GM21619 (cell line): ENCODE measurements at regions not wholly inside any gene's neighbourhood (a gene's known extent, or its start where the extent isn't known, plus 50 kb on each side); places are given as distances from the start of the nearest gene placed in this dataset.

Experiments
- ATAC-seq: cut with Tn5 transposase; IDR thresholded peaks from one replicate; pipeline ENCODE4 v1.9.1; 2021; ENCODE audit not compliant: unreplicated experiment

DNA sequence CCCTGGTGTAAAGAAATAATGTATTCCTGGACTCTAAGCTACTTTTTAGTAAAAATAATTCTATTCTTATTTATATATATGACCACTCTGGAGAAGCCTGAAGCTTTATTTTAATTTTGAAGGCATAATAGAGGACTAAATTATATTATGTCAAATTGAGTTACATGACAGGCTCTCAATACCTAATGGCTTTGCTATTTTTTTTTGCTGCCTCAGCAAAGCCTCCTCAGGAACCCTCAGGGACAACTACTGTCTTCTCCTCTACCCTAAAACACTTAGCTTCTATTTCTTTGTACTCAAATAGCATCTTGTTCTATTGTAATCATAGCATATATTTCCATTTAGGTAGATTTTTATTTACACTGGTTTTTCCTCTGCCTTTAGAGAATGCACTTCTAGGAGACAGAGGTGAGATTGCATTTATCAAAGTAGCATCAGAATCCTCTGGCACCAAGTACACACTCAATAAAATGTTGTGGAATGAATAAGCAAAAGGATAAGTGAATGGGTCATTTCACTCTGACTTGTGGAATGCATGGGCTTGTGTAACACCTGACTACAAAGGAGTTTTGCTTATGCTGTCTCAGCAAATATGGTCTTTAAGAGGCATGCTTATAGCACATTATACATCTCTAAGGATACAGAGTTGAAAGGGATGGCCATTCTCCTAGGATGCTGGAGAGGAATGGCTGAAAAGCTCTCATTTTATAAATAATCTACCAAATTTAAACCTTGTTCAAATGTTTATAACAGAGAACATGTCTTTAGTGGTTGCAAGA, 605.2 kb downstream of the KCNJ2 start:
- ATAC-seq = no peak

DNA sequence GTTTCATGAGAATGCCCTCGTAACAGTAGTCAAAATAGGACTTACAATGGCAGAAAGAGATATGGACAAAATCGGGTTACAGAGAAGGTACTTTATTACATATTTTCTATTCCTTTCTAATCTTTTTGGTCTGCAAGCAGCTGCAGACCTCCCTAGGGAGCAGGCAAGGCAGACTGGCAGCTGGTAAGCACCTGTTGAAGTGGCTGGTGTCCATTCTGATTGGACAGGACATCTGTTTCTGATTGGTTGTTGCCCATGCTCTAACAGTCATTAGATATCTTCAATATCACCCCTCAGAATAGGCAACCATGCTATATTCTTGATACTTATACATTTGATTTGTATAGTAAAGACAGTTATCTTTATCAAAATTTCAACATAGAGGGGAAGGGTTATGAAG, 606.3 kb downstream of the KCNJ2 start:
- ATAC-seq = no peak

DNA sequence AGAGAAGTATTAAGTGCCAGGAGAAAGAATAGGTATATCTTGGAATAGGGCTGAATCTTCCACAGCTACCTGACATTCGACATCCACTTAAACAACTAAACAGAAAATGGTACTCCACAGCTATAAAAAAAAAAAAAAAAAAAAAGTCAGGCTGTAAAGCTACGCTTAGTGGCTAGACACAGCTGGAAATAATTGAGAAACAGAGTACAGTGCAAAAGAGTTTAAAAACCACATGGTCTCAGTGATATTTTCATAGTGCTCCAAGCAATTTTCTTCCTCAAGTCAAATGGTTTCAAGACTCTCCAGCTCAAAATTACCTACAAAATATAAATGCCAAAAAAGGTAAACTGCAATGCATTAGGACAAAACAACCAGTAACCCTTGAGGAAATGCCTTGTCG, 607.1 kb downstream of the KCNJ2 start:
- ATAC-seq = no peak

DNA sequence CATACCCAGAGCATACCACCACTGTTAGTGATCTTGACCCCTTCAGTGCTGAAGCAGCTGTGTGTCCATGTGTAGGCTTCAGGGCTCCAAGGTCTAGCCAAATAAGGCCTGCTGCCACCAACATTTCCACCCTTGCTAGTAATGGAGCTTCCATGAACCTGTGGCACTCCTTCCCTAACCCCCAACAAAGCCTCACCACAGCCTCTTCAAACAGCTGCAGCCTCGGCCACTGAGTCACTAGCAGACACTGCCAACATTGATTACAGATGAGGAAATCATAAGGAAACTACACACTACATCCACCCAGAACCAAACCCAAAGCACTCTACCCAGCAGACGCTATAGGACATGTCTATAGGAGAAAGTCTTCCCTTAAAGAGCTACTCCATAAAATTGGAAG, 610.7 kb downstream of the KCNJ2 start:
- ATAC-seq = no peak

DNA sequence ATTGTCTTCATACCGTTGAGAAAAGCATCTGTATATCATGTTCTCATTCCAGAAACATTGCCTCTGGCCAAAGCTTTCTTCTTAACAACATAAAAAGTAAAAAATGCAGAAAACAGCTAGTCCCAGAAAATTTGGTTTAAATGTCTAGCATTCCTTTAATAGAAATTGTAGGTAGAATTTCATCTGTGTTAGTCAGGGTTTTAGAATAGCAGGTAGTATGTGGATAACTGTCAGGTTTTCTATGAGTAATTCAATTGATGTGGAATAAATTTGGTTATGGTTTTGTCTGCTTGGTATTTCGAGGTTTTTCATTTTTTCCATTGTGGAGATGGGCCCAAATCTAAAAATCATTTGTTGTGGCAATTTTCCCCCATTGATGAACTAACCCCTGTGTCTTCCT, 616.7 kb downstream of the KCNJ2 start:
- ATAC-seq = no peak

DNA sequence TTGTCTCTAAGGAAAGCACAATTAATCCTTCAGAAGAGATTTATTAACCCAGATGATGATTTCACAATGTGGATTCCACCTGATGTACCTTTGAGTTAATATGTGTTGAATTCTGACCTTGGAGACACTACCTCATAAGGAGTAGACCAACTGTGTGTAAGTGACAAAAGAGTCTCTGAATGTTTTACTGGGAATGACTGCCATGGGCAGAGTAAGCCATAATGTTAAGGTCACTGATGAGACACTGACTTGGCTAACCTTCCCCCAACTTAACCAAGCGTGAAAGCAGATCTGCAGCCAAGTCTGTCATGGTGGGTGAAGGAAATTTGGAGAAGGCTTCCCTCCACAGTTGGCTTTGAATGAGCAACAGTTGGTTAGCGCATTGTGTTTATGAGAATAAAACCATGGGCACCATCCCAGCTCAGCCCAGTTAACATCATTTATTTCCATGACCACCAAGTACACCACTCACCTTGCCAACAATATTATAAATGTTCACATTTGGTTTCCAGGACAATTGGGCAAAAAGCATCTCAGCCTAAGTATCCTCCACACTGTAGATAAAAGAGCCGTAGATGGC, 618.5 kb downstream of the KCNJ2 start:
- no peak for ATAC-seq

DNA sequence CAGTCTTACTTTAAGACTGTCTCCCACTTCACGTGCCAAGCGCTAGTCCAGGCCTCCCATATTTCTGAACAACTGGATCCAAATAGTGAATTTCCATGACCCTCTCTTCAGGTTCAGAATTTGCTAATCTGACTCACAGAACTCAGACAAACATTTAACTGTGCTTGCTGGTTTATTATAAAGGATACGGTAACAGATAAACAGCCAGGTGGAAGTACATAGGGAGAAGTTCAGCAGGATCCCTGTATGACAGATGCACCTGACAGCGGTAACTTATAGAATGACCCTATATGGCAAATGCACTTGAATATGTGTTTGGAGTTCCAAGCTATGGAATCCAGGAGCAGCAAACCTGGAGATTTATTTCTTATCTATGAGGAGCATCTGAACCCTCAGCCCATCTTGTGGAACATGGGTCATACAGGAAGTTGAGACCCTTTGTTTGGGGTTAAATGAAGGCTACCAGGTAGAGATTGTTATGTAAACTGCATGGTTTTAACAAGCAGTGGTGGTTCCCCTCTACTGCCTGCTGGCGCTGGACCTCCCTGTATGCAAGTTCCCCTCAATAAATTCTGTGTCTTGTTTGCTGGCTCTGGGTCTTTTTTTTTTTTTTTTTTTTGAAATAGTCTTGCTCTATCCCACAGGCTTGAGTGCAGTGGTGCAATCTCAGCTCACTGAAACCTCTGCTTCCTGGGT, 622.6 kb downstream of the KCNJ2 start:
- ATAC-seq = no peak

DNA sequence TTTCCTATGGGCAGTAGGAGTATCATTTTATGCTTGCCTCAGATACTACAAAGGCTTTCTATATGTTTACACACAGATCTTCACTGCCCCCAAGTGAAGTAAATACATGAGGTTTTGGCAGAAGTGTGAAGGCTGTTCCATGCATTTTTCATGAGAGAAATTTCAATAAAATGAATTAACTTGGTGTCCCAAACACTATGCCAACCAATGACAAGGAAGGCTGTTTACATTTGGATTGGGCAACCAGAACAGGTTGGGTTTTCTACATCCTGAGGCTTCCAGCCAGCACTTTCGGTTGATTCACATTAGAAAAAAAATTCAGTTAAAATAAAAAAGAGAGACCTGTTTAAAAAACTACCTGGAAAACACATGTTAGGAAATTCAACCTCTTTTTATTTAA, 625.4 kb downstream of the KCNJ2 start:
- no peak for ATAC-seq

DNA sequence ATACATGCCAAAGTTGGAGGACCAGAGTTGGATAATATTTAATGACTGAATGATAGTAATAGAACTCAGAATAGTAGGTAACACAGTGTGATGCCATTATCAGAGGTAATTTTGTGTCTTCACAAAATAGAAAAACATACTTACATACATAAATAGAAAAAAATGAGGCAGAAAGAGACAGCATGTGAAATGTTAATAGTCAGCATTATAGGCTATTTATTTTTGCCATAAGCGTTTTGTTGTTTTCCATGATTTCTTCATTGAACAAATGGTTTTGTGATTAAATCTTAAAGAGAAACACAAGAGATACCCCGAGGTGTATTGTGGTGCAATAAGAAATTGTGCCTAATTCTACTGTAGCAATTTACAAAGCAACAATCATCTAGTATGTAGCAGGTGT, 626.3 kb downstream of the KCNJ2 start:
- ATAC-seq = no peak

DNA sequence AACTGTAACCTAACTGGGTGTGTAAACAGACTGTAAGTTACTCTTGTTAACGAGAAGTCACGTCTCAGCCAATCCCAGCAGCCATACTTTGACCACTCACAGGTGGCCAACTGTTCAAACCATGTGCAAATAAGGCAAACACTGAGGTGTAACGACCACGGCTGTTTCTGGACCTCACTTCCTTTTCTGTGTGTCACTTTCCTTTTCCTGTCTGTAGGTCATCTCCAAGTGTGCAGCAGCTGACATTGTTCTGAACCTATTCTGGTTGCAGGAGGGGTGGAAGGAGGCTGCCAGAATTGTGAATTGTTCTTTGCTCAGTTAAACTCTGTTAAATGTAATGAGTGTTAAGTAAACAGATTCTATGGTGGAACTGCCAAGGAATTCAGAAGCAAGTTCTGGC, 627.4 kb downstream of the KCNJ2 start:
- ATAC-seq = no peak

DNA sequence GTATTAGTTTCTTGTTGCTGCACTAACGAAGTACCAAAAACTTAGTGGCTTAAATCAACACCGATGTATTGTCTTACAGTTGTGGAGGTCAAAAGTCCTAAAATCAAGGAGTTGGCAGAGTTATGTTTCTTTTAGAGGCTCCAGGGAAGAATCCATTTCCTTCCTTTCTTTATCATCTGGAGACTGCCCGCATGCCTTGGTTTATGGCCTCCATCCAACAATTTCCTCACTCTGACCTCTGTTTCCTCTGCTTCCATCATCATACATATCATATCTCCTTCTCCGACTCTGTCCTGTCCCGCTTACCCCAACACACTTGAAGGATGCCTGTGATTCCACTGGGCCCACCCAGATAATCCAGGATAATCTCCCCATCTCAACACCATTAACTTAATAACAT, 627.8 kb downstream of the KCNJ2 start:
- no peak for ATAC-seq

DNA sequence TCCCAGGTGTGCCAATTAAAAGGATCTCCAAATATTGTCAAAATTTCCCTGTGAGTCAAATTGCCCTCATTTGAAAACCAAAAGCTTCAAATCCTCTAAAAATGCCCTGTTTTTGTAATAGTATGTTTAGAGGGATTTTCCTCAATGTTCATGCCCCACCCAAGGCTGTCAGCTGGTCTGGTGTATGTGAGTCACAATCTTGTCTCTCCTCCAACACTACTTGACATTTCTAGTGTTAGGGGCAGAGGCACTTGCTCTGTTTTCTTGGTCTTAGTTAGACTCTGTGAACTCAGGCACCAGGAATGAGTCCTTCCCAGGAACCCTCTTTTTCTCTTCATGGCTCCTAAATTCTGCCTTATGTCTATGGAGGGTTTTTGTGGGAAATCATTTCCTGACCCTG, 634.8 kb downstream of the KCNJ2 start:
- ATAC-seq = no peak

DNA sequence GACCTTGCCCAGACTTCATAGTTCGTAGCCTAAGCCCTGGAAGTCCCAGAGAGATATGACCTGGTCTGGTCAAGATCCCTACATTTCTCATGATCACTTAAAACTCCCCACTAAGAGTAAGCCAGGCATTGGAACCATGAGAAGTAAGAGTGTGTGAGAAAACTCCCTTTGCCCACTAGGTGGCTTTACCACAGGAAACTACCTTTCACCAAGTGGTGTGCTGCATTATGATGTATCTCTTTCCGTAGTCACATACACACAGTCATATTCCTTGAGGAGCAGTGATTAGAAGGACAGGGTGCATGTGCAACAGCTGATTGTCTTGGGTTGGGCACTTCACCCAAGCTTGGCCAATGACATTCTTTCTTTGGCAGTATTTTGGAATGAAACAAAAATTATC, 639.3 kb downstream of the KCNJ2 start:
- no peak for ATAC-seq

DNA sequence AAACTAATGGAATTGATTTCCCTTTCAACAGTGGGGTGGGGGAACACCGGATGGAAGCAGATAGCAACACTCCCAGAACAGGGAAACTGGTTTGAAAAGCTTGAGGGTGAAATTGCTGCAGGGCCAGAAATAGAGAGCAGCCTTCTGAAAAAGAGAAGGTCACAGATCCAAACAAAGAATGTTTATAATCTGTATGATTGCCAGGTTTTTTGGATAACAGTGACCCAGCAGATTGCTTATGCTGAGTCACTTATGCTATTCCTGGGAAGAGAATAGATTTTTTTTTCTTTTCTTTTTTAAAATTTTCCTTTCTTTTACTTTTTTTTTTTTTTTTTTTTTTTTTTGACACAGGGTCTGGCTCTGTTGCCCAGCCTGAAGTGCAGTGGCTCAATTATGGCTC, 641.3 kb downstream of the KCNJ2 start:
- no peak for ATAC-seq

DNA sequence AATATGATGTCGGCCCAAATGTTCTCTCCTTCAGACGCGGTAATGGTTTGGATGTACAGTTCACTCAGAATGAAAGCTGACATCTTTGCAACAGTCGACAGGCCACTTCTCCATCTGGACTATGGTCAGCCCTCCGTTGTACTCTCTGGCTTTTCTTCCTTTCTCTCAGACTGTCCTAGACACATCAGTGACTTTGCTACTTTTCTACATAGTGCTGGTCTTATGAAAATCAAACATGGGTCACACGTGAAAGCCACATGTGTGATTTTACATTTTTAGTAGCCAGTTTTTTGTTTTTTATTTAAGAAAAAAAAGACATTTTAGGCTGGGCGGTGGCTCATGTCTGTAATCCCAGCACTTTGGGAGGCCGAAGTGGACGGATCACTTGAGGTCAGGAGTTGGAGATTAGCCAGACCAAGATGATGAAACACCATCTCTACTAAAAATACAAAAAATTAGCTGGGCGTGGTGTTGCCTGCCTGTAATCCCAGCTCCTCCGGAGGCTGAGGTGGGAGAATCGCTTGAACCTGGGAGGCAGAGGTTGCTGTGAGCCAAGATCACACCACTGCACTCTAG, 644.1 kb downstream of the KCNJ2 start:
- no peak for ATAC-seq

DNA sequence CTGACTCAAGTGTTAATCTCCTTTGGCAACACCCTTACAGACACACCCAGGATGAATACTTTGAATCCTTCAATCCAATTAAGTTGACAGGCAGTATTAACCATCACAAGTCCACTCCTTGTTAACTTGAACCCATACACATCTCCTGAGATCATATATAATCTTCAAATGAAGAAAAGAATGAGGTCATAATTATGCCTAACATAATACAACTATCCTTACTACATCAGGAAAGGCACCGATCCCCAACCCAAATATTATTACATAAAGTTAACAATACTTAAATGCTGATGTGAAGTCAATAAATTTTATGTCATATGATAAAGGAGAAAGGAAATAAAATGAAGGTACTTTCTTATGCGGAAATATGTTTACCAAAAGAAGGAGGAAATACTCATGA, 649.9 kb downstream of the KCNJ2 start:
- no peak for ATAC-seq

DNA sequence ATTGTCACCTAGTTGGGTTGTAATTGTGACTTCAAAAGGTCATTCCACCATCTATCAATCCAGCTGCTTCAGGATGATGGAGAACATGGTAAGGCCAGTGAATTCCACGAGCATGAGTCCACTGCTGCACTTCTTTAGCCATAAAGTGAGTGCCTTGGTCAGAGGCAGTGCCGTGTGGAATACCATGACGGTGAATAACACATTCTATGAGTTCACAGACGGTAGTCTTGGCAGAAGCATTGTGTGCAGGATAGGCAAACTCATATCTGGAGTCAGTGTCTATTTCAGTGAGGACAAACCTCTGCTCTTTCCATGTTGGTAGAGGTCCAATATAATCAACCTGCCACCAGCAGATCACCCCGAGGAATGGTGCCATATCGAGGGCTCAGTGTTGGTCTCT, 650.9 kb downstream of the KCNJ2 start:
- no peak for ATAC-seq

DNA sequence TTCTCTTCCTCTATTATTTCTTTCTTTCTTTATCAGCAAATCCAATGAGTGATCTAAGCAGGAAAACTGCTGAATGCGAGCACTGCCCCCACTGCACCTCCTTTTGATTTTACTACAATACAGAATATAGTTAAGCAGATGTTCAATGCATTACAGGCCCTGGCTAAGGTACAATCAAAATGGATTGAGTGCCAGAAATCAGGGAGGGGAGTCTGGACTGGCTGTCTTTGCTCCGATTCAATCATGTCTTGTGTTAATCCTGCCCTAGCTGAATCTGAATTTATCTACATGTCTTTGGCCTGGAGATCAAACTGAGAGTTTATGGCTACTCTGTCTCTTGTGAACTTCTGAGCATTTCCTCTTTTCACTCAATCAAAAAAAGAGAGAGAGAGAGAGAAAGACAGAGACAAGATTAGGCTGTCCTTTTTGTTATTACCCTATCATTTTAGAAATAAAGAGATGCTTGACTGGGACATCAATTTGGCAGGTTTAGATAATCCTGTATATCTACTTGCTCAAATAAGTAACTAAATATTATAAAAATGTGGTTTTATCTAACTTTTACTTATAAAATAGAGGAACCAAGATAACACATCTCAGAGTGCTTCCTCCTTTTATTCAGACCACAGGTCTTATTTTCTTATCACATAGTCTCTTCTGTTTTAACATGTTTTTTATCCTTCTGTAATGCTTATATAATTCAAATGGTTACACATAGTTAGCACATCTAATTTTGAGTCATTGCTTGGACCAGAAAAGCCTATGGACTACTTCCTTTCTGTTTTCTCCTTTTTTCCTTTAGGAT, 656.2 kb downstream of the KCNJ2 start:
- ATAC-seq = no peak

DNA sequence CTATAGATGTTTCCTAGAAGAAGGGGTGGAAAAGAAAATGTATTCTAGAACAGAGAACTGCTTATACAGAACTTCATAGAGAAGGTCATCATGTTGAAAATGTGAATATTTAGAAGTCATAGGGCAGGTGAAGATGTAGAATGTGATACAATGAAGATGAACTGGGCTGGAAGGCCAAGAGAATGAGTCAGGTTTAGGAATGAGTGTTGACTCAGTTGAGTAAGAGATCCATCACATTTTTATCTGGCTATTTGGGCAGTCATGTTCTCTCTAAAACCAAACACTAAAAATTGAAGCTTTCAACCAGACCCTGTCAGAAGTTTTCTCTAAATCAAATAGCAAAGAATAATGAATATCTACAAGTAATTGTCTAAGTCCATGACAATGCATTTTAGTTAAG, 660.5 kb downstream of the KCNJ2 start:
- ATAC-seq = no peak

DNA sequence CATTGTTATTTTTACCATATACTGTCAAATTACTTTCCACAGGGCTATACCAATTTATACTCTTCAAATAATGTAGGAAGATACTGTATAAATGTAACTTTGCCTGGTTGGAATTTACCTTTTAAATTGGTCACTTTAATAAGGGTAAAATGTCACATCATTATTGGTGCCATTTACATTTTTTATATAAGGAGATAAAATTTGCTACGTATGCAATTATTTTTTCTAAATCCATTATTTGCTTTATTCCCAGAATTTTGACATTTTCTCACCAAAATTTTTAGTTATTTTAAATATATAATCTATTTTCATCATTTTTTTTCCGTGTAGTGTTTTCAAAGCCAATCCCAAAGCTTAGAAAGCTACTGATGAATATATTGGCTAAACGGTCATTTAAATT, 664.7 kb downstream of the KCNJ2 start:
- no peak for ATAC-seq

DNA sequence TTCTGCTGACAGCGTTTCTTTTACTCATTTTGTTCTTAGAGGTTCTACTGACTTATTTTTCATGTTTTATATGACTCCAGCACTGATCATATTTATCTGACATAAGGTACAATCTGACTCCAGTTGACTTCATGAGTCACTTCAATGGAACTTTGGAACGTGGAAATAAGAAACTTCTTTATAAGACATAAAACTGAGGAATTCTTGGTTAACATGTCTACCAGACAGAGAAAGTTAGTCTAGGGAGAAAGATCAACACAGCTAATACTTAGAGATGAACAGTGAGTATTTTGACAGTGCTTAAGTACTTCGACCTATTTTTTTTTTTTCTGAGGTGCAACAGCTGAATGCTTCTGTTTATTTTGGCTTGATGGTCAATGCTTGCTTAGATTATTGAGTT, 679.5 kb downstream of the KCNJ2 start:
- no peak for ATAC-seq
